ENCODE measurements at regions not wholly inside any gene's neighbourhood (a gene's known extent, or its start where the extent isn't known, plus 50 kb on each side); places are given as distances from the start of the nearest gene placed in this dataset.

GRCh38 chr2:857081-857480 is 93.6 kb upstream of the SNTG2 start:
- FAIRE-seq (no peak), DNase-seq (ENCODE audit: low spot score) (no peak), ATAC-seq (no peak)
- Histone ChIP-seq H3K4me3 (replicated peaks in 1 of 3; ENCODE audit: insufficient read depth in 1 of 3, low read depth in 2 of 3, low read length in 3 of 3) (no peak overlapping the region), H3K4me1 (ENCODE audit: insufficient read depth, low read length) (no peaks in the 10 kb centered on the region), H2AFZ (ENCODE audit: low read length) (no peak overlapping the region), H3K4me2 (ENCODE audit: low read depth, low read length) (no peak overlapping the region), H4K20me1 (ENCODE audit: insufficient read depth, low read length) (no peaks in the 10 kb centered on the region), H3K9ac (ENCODE audit: insufficient read depth, low read depth, low read length) (no peak overlapping the region), H3K27me3 (ENCODE audit: control insufficient read depth in 1 of 2, insufficient read depth in 2 of 2, low read length in 2 of 2) (peaks cover 8 to 35% of the 10 kb centered on the region in 2 experiments; a peak in 2 of 5 replicates), H3K9me3 (ENCODE audit: low read length) (no peaks in the 10 kb centered on the region), H3K36me3 (replicated peaks in 1 of 2; ENCODE audit: control insufficient read depth in 1 of 2, insufficient read depth in 2 of 2, low read length in 2 of 2) (no peaks in the 10 kb centered on the region), H3K27ac (ENCODE audit: extremely low read length, insufficient read depth, low read length) (no peak overlapping the region), H3K79me2 (ENCODE audit: insufficient read depth, low read length) (no peaks in the 10 kb centered on the region)
- TF ChIP-seq MIER3 (CRISPR knock-in tag; IDR thresholded peaks at IDR 0.05; ENCODE audit: borderline replicate concordance) (no peak), CREB3 (CRISPR knock-in tag; IDR thresholded peaks at IDR 0.05) (no peak), BHLHE40 (IDR thresholded peaks at IDR 0.05; ENCODE audit: low read length) (no peak), ZNF318 (CRISPR knock-in tag; IDR thresholded peaks at IDR 0.05) (no peak), ZNF558 (CRISPR knock-in tag; IDR thresholded peaks at IDR 0.05; ENCODE audit: borderline replicate concordance) (no peak), SIX1 (CRISPR knock-in tag; IDR thresholded peaks at IDR 0.05; ENCODE audit: borderline replicate concordance) (no peak), XBP1 (CRISPR knock-in tag; IDR thresholded peaks at IDR 0.05) (no peak), MXD4 (CRISPR knock-in tag; IDR thresholded peaks at IDR 0.05) (no peak)
- ChIA-PET POLR2A (no interaction called here), CTCF (ENCODE audit: low intra/inter-chr PET ratio, low total read pairs) (interaction anchor here (1.3 to 1.7 kb wide), 2 partner anchors 689 to 694 kb away, joined by 3 to 5 read pairs; no protein-coding TSS in a partner anchor)
- WGBS (ENCODE audit: low lambda C conversion rate) = 3% methylated on average over 8 of the region's 8 CpGs
- in situ Hi-C loops (cut with HindIII; ENCODE audit: extremely low pct_ligation_motif_present, low pct_unique_long_range_greater_than_20kb) = no loop called here
- intact Hi-C loops (cut with micrococcal nuclease; ENCODE audit: unreplicated experiment) = no loop called here
- BruUV-seq (replicated peaks) = no TSS peak
